GM12875 (cell line): ENCODE measurements at regions not wholly inside any gene's neighbourhood (a gene's known extent, or its start where the extent isn't known, plus 50 kb on each side); places are given as distances from the start of the nearest gene placed in this dataset.

Experiments
- H3K4me3 ChIP-seq: one replicate; pipeline ENCODE4 v1.5.1; 2011; ENCODE audit warnings: low read depth, low read length, control low read depth
- TF ChIP-seq, protein P1 (sequence below): IDR thresholded peaks from 2 replicates; pipeline ENCODE4 v1.5.1; 2011; ENCODE audit warnings: low read depth, mild to moderate bottlenecking, control low read depth, inconsistent platforms, low read length, moderate library complexity, borderline replicate concordance; ENCODE audit not compliant: insufficient read depth

DNA sequence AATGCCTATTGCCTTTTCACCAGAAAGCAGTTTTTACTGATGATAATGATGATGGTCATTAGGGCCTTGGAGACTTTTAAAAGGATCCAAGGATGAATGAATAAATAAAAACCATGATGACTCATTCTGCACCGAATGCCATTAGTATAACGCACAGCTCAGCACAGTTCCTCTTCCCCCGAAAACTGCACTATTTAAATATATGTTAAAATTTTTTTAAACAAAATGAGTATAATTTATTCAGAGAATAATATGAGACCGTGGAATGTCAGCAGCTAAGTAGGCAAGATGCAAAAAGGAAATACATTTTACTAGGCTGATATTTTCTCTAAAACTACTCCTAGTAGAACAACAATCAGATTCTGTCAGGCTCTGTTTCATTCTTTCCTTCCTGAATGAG lies 83.4 kb upstream of the NANOGP8 start:
- no peak overlapping the region for H3K4me3 ChIP-seq
- TF ChIP-seq, protein P1, sequence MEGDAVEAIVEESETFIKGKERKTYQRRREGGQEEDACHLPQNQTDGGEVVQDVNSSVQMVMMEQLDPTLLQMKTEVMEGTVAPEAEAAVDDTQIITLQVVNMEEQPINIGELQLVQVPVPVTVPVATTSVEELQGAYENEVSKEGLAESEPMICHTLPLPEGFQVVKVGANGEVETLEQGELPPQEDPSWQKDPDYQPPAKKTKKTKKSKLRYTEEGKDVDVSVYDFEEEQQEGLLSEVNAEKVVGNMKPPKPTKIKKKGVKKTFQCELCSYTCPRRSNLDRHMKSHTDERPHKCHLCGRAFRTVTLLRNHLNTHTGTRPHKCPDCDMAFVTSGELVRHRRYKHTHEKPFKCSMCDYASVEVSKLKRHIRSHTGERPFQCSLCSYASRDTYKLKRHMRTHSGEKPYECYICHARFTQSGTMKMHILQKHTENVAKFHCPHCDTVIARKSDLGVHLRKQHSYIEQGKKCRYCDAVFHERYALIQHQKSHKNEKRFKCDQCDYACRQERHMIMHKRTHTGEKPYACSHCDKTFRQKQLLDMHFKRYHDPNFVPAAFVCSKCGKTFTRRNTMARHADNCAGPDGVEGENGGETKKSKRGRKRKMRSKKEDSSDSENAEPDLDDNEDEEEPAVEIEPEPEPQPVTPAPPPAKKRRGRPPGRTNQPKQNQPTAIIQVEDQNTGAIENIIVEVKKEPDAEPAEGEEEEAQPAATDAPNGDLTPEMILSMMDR, result no peak

GRCh38 chr15:35167675-35168074 lies 82.6 kb upstream of the NANOGP8 start:
- no peak overlapping the region for H3K4me3 ChIP-seq
- TF ChIP-seq, protein P1, result no peak

- TF ChIP-seq, protein P1, result no peak
- H3K4me3 ChIP-seq, result no peak overlapping the region
These were observed 81.8 kb upstream of the NANOGP8 start for GRCh38 chr15:35166730-35167359.

DNA sequence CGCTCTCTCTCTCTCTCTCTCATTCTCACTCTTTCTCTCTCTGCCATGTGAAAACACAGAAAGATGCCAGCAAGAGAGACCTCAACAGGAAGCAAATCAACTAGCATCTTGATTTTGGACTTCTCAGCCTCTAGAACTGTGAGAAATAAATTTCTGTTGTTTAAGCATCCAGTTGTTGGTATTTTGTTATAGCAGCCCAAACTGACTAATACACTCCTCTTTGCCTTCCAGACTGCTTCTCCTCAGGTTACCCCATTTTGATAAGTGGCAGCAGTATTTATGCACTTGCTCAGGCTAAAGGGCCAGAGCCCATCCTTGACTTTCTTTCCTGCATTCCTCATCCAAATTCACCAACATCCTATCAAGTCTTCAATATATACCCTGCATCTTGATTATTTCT lies 76.6 kb upstream of the NANOGP8 start:
- no peak overlapping the region for H3K4me3 ChIP-seq
- TF ChIP-seq, protein P1, result no peak

DNA sequence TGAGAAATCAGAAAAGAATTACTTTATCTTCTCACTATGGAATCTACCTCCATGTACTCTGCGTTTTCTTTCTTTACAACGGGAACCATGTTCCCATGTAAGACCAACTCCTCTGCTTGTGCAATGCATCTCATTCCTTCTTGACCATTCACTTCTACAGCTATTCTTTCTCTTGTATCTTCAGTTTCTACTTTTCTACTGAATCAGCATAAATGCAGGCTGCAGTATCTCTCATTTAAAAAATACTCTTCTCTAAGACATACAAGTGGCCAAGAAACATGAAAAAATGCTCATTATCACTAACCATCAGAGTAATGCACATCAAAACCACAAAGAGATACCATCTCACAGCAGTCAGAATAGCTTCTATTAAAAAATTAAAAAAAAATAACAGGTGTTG lies 74.1 kb upstream of the NANOGP8 start:
- no peak overlapping the region for H3K4me3 ChIP-seq
- TF ChIP-seq, protein P1, result no peak

GRCh38 chr15:35151782-35152181 lies 66.7 kb upstream of the NANOGP8 start:
- no peak overlapping the region for H3K4me3 ChIP-seq
- TF ChIP-seq, protein P1, result no peak

DNA sequence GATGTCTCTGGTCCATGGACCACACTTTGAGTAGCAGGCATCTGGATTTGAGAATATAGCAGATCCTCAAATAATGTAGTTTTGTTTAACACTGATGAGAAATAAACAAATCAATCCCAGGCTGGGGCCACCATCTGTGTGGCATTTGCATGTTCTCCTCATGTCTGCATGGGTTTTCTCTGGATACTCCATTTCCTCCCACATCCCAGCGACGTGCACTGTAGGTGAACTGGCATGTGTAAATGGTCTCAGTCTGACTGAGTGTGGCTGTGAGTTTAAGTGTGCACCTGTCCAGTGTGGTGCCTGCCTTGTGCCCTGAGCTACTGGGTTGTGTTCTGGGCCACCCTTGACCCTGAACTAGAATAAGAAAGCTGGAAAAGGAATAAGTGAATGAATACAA lies 66.3 kb upstream of the NANOGP8 start:
- H3K4me3 ChIP-seq, result no peak overlapping the region

More for the DNA sequence above, 66.3 kb upstream of the NANOGP8 start:
- TF ChIP-seq, protein P1, result no peak
